H1 (cell line): ENCODE measurements at regions not wholly inside any gene's neighbourhood (a gene's known extent, or its start where the extent isn't known, plus 50 kb on each side); places are given as distances from the start of the nearest gene placed in this dataset.

Experiments
- CTCF ChIA-PET: fragments of 300-600 bp; sonication (Branson Sonifier 250); formaldehyde crosslinking; loops from one replicate; lab custom pipeline; 2021; ENCODE audit not compliant: partially characterized antibody; lab: Charles Lee
- POLR2A ChIA-PET: fragments of 300-600 bp; sonication (Branson Sonifier 250); formaldehyde crosslinking; loops from one replicate; lab custom pipeline; 2021; ENCODE audit warnings: inconsistent platforms; ENCODE audit not compliant: partially characterized antibody; lab: Charles Lee
- DNase-seq, 2 experiments: peaks; one replicate each; pipeline versions ENCODE4 v3.0.0 to v3.0.0-alpha.2; 2010 to 2022; ENCODE audit warnings: low spot score in 2 of 2, low read depth in 1 of 2, mixed read lengths in 1 of 2
- FAIRE-seq: peaks from 2 replicates; lab custom pipeline; 2011; peaks lifted over from hg19 to GRCh38; lab: Jason Lieb, UNC
- H2AFZ ChIP-seq: 2 replicates; pipeline ENCODE4 v1.8.1; 2012; ENCODE audit warnings: low read length, inconsistent platforms
- H2AK5ac ChIP-seq: 2 replicates; pipeline ENCODE4 v1.6.1; 2013; ENCODE audit warnings: low read depth, low read length
- H2BK120ac ChIP-seq: replicated peaks from 2 replicates; pipeline ENCODE3; 2013; ENCODE audit warnings: low read depth, low read length, inconsistent platforms
- H2BK12ac ChIP-seq: 2 replicates; pipeline ENCODE4 v1.6.1; 2013; ENCODE audit warnings: low read depth, low read length
- H2BK15ac ChIP-seq: 2 replicates; pipeline ENCODE4 v1.6.1; 2013; ENCODE audit warnings: low read length
- H2BK20ac ChIP-seq: 2 replicates; pipeline ENCODE4 v1.6.1; 2013; ENCODE audit warnings: low read length
- H2BK5ac ChIP-seq: 2 replicates; pipeline ENCODE4 v1.6.1; 2013; ENCODE audit warnings: low read depth, low read length
- H3K14ac ChIP-seq: 2 replicates; pipeline ENCODE4 v1.6.1; 2013; ENCODE audit warnings: inconsistent platforms; ENCODE audit not compliant: insufficient read length
- H3K18ac ChIP-seq: 2 replicates; pipeline ENCODE4 v1.6.1; 2013; ENCODE audit warnings: low read length; ENCODE audit errors: extremely low read depth
- H3K23ac ChIP-seq: 2 replicates; pipeline ENCODE4 v1.6.1; 2013; ENCODE audit warnings: inconsistent platforms; ENCODE audit not compliant: insufficient read length
- H3K23me2 ChIP-seq: 2 replicates; pipeline ENCODE4 v1.6.1; 2013; ENCODE audit warnings: low read depth, low read length
- H3K27ac ChIP-seq: 2 replicates; pipeline ENCODE4 v1.6.1; 2011; ENCODE audit warnings: low read depth, low read length, inconsistent platforms
- H3K27me3 ChIP-seq, 4 experiments: replicated peaks in 1 of 4; 1 replicate in 1 of 4; 2 replicates in 3 of 4; pipeline versions ENCODE4 v1.6.1 to v1.8.1; 2011 to 2013; ENCODE audit warnings: low read length in 3 of 4, mild to moderate bottlenecking in 3 of 4, inconsistent platforms in 2 of 4, mixed read lengths in 2 of 4, moderate library complexity in 1 of 4; ENCODE audit not compliant: control insufficient read depth in 3 of 4, insufficient read depth in 3 of 4; ENCODE audit errors: extremely low read depth in 1 of 4
- H3K36me3 ChIP-seq, 4 experiments: 2 replicates each; pipeline versions ENCODE4 v1.6.1 to v1.8.1; 2011 to 2013; ENCODE audit warnings: mild to moderate bottlenecking in 4 of 4, low read length in 3 of 4, moderate library complexity in 2 of 4, control low read depth in 1 of 4, inconsistent platforms in 1 of 4; ENCODE audit not compliant: insufficient read depth in 4 of 4, control insufficient read depth in 2 of 4
- H3K4ac ChIP-seq: replicated peaks from 2 replicates; pipeline ENCODE3; 2013; ENCODE audit warnings: low read length, low read depth, mixed read lengths, inconsistent platforms; ENCODE audit not compliant: insufficient read length
- H3K4me1 ChIP-seq, 4 experiments: replicated peaks in 1 of 4; 1 replicate in 1 of 4; 2 replicates in 3 of 4; pipeline versions ENCODE4 v1.6.1 to v1.8.1; 2011 to 2013; ENCODE audit warnings: low read length in 3 of 4, inconsistent platforms in 2 of 4, mixed read lengths in 1 of 4; ENCODE audit not compliant: insufficient read depth in 4 of 4, control insufficient read depth in 3 of 4
- H3K4me2 ChIP-seq, 2 experiments: 2 replicates each; pipeline versions ENCODE4 v1.6.1 to v1.8.1; 2011 to 2013; ENCODE audit warnings: low read depth in 2 of 2, low read length in 2 of 2, control low read depth in 1 of 2, inconsistent platforms in 1 of 2, mild to moderate bottlenecking in 1 of 2; ENCODE audit not compliant: insufficient read depth in 1 of 2
- H3K4me3 ChIP-seq, 4 experiments: fragments of 200-600, 300-600 bp in 1 of 4; sonication (generic), shearing (Covaris generic), sonication (Bioruptor Twin) in 1 of 4; 2 replicates each; pipeline versions ENCODE4 v1.5.1 to v1.8.1; 2011 to 2016; ENCODE audit warnings: low read length in 4 of 4, low read depth in 3 of 4, control low read depth in 2 of 4, inconsistent platforms in 2 of 4, mild to moderate bottlenecking in 2 of 4, mixed read lengths in 1 of 4, moderate library complexity in 1 of 4; ENCODE audit not compliant: insufficient read depth in 2 of 4; ENCODE audit errors: extremely low read depth in 1 of 4
- H3K56ac ChIP-seq: replicated peaks from 2 replicates; pipeline ENCODE3; 2013; ENCODE audit warnings: low read depth, mild to moderate bottlenecking, mixed read lengths, low read length, inconsistent platforms; ENCODE audit not compliant: insufficient read length
- H3K79me1 ChIP-seq: 2 replicates; pipeline ENCODE4 v1.6.1; 2013; ENCODE audit warnings: low read depth, low read length, control low read depth
- H3K79me2 ChIP-seq, 2 experiments: 2 replicates each; pipeline versions ENCODE4 v1.6.1 to v1.8.1; 2012 to 2013; ENCODE audit warnings: low read length in 2 of 2, mild to moderate bottlenecking in 2 of 2, inconsistent platforms in 1 of 2; ENCODE audit not compliant: insufficient read depth in 2 of 2, control insufficient read depth in 1 of 2
- H3K9ac ChIP-seq, 4 experiments: replicated peaks in 1 of 4; 1 replicate in 1 of 4; 2 replicates in 3 of 4; pipeline versions ENCODE4 v1.6.1 to v1.8.1; 2011 to 2013; ENCODE audit warnings: low read depth in 3 of 4, low read length in 3 of 4, control low read depth in 2 of 4, mild to moderate bottlenecking in 2 of 4, moderate library complexity in 2 of 4, inconsistent platforms in 1 of 4; ENCODE audit errors: extremely low read depth in 1 of 4
- H3K9me3 ChIP-seq, 2 experiments: 2 replicates each; pipeline versions ENCODE4 v1.6.1 to v1.8.1; 2012 to 2013; ENCODE audit warnings: mild to moderate bottlenecking in 2 of 2, moderate library complexity in 2 of 2, control low read depth in 1 of 2, inconsistent platforms in 1 of 2, low read depth in 1 of 2, low read length in 1 of 2, mixed read lengths in 1 of 2; ENCODE audit not compliant: insufficient read depth in 2 of 2
- H4K20me1 ChIP-seq, 2 experiments: replicated peaks in 1 of 2; 2 replicates each; pipeline versions ENCODE3 to v1.8.1; 2011 to 2013; ENCODE audit warnings: inconsistent platforms in 2 of 2, low read length in 2 of 2, mild to moderate bottlenecking in 1 of 2; ENCODE audit not compliant: insufficient read depth in 2 of 2, control insufficient read depth in 1 of 2
- H4K5ac ChIP-seq: 2 replicates; pipeline ENCODE4 v1.6.1; 2013; ENCODE audit warnings: low read length, low read depth, mixed read lengths, inconsistent platforms; ENCODE audit not compliant: insufficient read length
- H4K8ac ChIP-seq: 2 replicates; pipeline ENCODE4 v1.8.0; 2013; ENCODE audit warnings: mild to moderate bottlenecking, moderate library complexity, low read length, inconsistent platforms; ENCODE audit not compliant: insufficient read depth; ENCODE audit errors: extremely low read depth
- H4K91ac ChIP-seq: replicated peaks from 2 replicates; pipeline ENCODE3; 2013; ENCODE audit warnings: low read length, mixed read lengths, inconsistent platforms; ENCODE audit not compliant: insufficient read length
- ATF2 ChIP-seq: IDR thresholded peaks from 2 replicates; pipeline ENCODE4 v1.6.1; 2012; ENCODE audit warnings: low read length, inconsistent platforms
- BRCA1 ChIP-seq: IDR thresholded peaks from 2 replicates; pipeline ENCODE4 v1.6.1; 2012; ENCODE audit warnings: low read depth, low read length, improper control_type of control experiment
- CBX8 ChIP-seq: fragments of 300-800, 300-1000 bp; sonication (generic); IDR thresholded peaks from 2 replicates; pipeline ENCODE4 v1.7.1; 2016; ENCODE audit warnings: low read depth, low read length, borderline replicate concordance
- HDAC6 ChIP-seq: IDR thresholded peaks from one replicate; pipeline ENCODE4 v1.7.1; 2012; ENCODE audit warnings: low read depth, mild to moderate bottlenecking, inconsistent platforms, low read length, moderate library complexity
- JUN ChIP-seq: IDR thresholded peaks from 2 replicates; pipeline ENCODE4 v1.6.1; 2011; ENCODE audit warnings: low read depth, mild to moderate bottlenecking, improper control_type of control experiment, low read length
- KDM1A ChIP-seq: fragments of 200-600, 300-600 bp; sonication (generic); IDR thresholded peaks from 2 replicates; pipeline ENCODE4 v1.7.1; 2016; ENCODE audit warnings: mild to moderate bottlenecking, low read length, borderline replicate concordance
- KDM5A ChIP-seq: fragments of 200-600 bp; IDR thresholded peaks from 2 replicates; pipeline ENCODE4 v1.7.1; 2012; ENCODE audit warnings: mild to moderate bottlenecking, low read length, inconsistent platforms, mixed read lengths
- POLR2A ChIP-seq, 2 experiments: IDR thresholded peaks; 1 replicate in 1 of 2; 2 replicates in 1 of 2; pipeline ENCODE4 v1.6.1; 2011; ENCODE audit warnings: low read depth in 2 of 2, low read length in 2 of 2, mild to moderate bottlenecking in 2 of 2; ENCODE audit errors: control extremely low read depth in 1 of 2
- RBBP5 ChIP-seq: IDR thresholded peaks from 2 replicates; pipeline ENCODE4 v1.7.1; 2012; ENCODE audit warnings: low read depth, mild to moderate bottlenecking, inconsistent platforms, low read length, moderate library complexity, borderline replicate concordance
- RXRA ChIP-seq: IDR thresholded peaks from 2 replicates; pipeline ENCODE4 v1.6.1; 2011; ENCODE audit warnings: low read depth, mild to moderate bottlenecking, low read length, moderate library complexity; ENCODE audit not compliant: insufficient read depth
- SIN3A ChIP-seq, 2 experiments: IDR thresholded peaks in 1 of 2; conservative IDR thresholded peaks in 1 of 2; 2 replicates each; pipeline ENCODE4 v1.6.1; 2011 to 2012; ENCODE audit warnings: low read length in 2 of 2, improper control_type of control experiment in 1 of 2, low read depth in 1 of 2, mild to moderate bottlenecking in 1 of 2
- SP4 ChIP-seq: IDR thresholded peaks from 2 replicates; pipeline ENCODE4 v1.6.1; 2012; ENCODE audit warnings: low read length, inconsistent platforms
- TBP ChIP-seq: IDR thresholded peaks from 2 replicates; pipeline ENCODE4 v1.6.1; 2011; ENCODE audit warnings: low read depth, low read length, improper control_type of control experiment
- WGBS, 2 experiments: shearing (Covaris generic) in 1 of 2; methylation state at CpG; one replicate each; pipeline versions ENCODE4 v1.1.6 to v1.1.7; 2013 to 2015; ENCODE audit warnings: low lambda C conversion rate in 2 of 2, mixed read lengths in 2 of 2, inconsistent platforms in 1 of 2, low coverage in 1 of 2, missing lambda C conversion rate in 1 of 2; ENCODE audit not compliant: insufficient replicate concordance in 2 of 2, insufficient coverage in 1 of 2, insufficient read length in 1 of 2; ENCODE audit errors: extremely low coverage in 1 of 2, missing lambda C conversion rate in 1 of 2; 5-methylcytosine and 5-hydroxymethylcytosine counted together

GRCh38 chr10:91036807-91037411, 116.0 kb upstream of the ANKRD1 start:
- peaks cover 0 to 9% (median 4%) of the 10 kb centered on the region in 4 experiments; a peak in 4 of 7 replicates for H3K4me1 ChIP-seq
- no peak overlapping the region for H3K4me3 ChIP-seq
- POLR2A ChIA-PET, result no interaction called here
- WGBS, 2 experiments, result 72% methylated on average over 2 of the region's 2 CpGs; no CpG with 5 or more reads in 1 of the 2 experiments
- H2BK120ac ChIP-seq, result no peak overlapping the region
- no peaks in the 10 kb centered on the region for H3K79me2 ChIP-seq
- DNase-seq (no peak), FAIRE-seq (no peak)
- no peak overlapping the region for H4K8ac ChIP-seq
- no peak overlapping the region for H2BK20ac ChIP-seq
- no peaks in the 10 kb centered on the region for H3K36me3 ChIP-seq
- H4K20me1 ChIP-seq, result no peaks in the 10 kb centered on the region
- CTCF ChIA-PET, result interaction anchor here (0.9 to 3.0 kb wide), 8 partner anchors 10 to 262 kb away, joined by 3 to 18 read pairs (median 4); partner anchors contain the start of gene ANKRD1
- H3K9me3 ChIP-seq, result no peaks in the 10 kb centered on the region
- no peak overlapping the region for H3K4ac ChIP-seq
- H2BK15ac ChIP-seq, result no peak overlapping the region
- H3K23me2 ChIP-seq, result no peaks in the 10 kb centered on the region
- H3K23ac ChIP-seq, result no peak overlapping the region
- H3K14ac ChIP-seq, result no peak overlapping the region
- no peak overlapping the region for H2AK5ac ChIP-seq
- no peak overlapping the region for H3K27ac ChIP-seq
- no peak overlapping the region for H4K91ac ChIP-seq
- no peaks in the 10 kb centered on the region for H3K79me1 ChIP-seq
- H2AFZ ChIP-seq, result no peak overlapping the region
- no peak overlapping the region for H2BK12ac ChIP-seq
- no peak overlapping the region for H3K9ac ChIP-seq
- H3K56ac ChIP-seq, result no peak overlapping the region
- H2BK5ac ChIP-seq, result no peak overlapping the region
- no peak overlapping the region for H4K5ac ChIP-seq
- TF ChIP-seq HDAC6 (no peak), RBBP5 (no peak), BRCA1 (no peak), SIN3A (conservative IDR thresholded peaks at IDR 0.05 in 1 of 2, IDR thresholded peaks at IDR 0.05 in 1 of 2; ENCODE audit: low read depth in 1 of 2, low read length in 2 of 2) (no peak), POLR2A (IDR thresholded peaks at IDR 0.05; ENCODE audit: control extremely low read depth in 1 of 2, low read depth in 2 of 2, low read length in 2 of 2) (no peak), TBP (no peak), RXRA (no peak), JUN (no peak), SP4 (no peak), CBX8 (no peak), KDM5A (no peak), KDM1A (no peak), ATF2 (no peak)
- H3K27me3 ChIP-seq, result no peaks in the 10 kb centered on the region; a peak in 1 of 7 replicates
- no peak overlapping the region for H3K18ac ChIP-seq
- no peak overlapping the region for H3K4me2 ChIP-seq
